ENCODE measurements at regions not wholly inside any gene's neighbourhood (a gene's known extent, or its start where the extent isn't known, plus 50 kb on each side); places are given as distances from the start of the nearest gene placed in this dataset.

DNA sequence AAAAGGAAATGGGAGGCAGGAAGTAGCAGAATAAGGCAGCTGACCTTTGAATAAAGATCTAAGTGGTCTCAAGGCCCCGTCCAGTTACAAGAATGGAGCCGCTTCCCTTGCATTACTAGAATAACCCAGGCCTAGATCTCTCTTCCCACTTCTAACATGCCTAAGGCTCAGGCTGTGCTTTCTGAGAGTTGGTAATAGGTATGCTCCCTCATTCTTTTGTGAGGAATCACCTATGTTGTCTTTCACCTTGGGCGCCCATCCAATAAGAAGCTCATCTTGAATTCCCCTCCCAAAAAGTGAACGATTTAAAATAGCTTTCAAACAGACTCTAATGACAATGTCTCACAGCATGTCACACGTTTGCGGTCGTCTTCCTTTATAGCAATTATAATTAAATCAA lies 101.2 kb downstream of the KCNJ2 start:
- DNase-seq (ENCODE audit: low read depth, low spot score) (no peak), FAIRE-seq (peak; percentile 13)
- Histone ChIP-seq H3K79me2 (ENCODE audit: control insufficient read depth, insufficient read depth, low read length) (no peaks in the 10 kb centered on the region), H3K9ac (ENCODE audit: control insufficient read depth, extremely low read depth, insufficient read depth, low read length) (no peak overlapping the region), H3K27ac (ENCODE audit: control insufficient read depth, insufficient read depth, low read length) (no peak overlapping the region), H3K4me2 (ENCODE audit: control insufficient read depth, extremely low read depth, insufficient read depth, low read depth, low read length) (no peak overlapping the region), H3K9me3 (ENCODE audit: control insufficient read depth, low read depth, low read length) (no peaks in the 10 kb centered on the region), H3K27me3 (ENCODE audit: control insufficient read depth, extremely low read depth, insufficient read depth, low read length) (no peaks in the 10 kb centered on the region), H4K20me1 (ENCODE audit: control insufficient read depth, extremely low read depth, insufficient read depth, low read length) (no peaks in the 10 kb centered on the region), H3K9me1 (ENCODE audit: control insufficient read depth, extremely low read depth, insufficient read depth, low read length) (no peaks in the 10 kb centered on the region), H2AFZ (ENCODE audit: control insufficient read depth, low read length) (no peak overlapping the region), H3K4me1 (ENCODE audit: control insufficient read depth, extremely low read depth, insufficient read depth, low read length) (peaks cover 3% of the 10 kb centered on the region), H3K36me3 (ENCODE audit: control insufficient read depth in 2 of 2, extremely low read depth in 1 of 2, insufficient read depth in 2 of 2, low read length in 2 of 2) (no peaks in the 10 kb centered on the region), H3K4me3 (ENCODE audit: control insufficient read depth in 2 of 3, extremely low read depth in 1 of 3, insufficient read depth in 2 of 3, low read depth in 1 of 3, low read length in 3 of 3) (no peak overlapping the region)
- dilution Hi-C loops (cut with MboI; ENCODE audit: extremely low pct_ligation_motif_present, low sequenced_read_pairs) = no loop called here
- TF ChIP-seq EZH2 (IDR thresholded peaks at IDR 0.05; ENCODE audit: low read length) = no peak
- TF ChIP-seq CTCF (optimal IDR thresholded peaks at IDR 0.05 in 1 of 3, IDR thresholded peaks at IDR 0.05 in 1 of 3, conservative IDR thresholded peaks at IDR 0.05 in 1 of 3; ENCODE audit: extremely low read depth in 1 of 3, insufficient read depth in 2 of 3, low read length in 3 of 3) = no peak

GRCh38 chr17:70271200-70271599 lies 101.9 kb downstream of the KCNJ2 start:
- dilution Hi-C loops (cut with MboI; ENCODE audit: extremely low pct_ligation_motif_present, low sequenced_read_pairs) = no loop called here
- FAIRE-seq = no peak

More at GRCh38 chr17:70271200-70271599, 101.9 kb downstream of the KCNJ2 start:
- no peak for TF ChIP-seq EZH2 (IDR thresholded peaks at IDR 0.05; ENCODE audit: low read length)
- no peak for TF ChIP-seq CTCF (optimal IDR thresholded peaks at IDR 0.05 in 1 of 3, IDR thresholded peaks at IDR 0.05 in 1 of 3, conservative IDR thresholded peaks at IDR 0.05 in 1 of 3; ENCODE audit: extremely low read depth in 1 of 3, insufficient read depth in 2 of 3, low read length in 3 of 3)
- Histone ChIP-seq H3K4me3 (ENCODE audit: control insufficient read depth in 2 of 3, extremely low read depth in 1 of 3, insufficient read depth in 2 of 3, low read depth in 1 of 3, low read length in 3 of 3) (no peak overlapping the region), H3K4me1 (ENCODE audit: control insufficient read depth, extremely low read depth, insufficient read depth, low read length) (peaks cover 3% of the 10 kb centered on the region), H3K9me3 (ENCODE audit: control insufficient read depth, low read depth, low read length) (no peaks in the 10 kb centered on the region), H3K9ac (ENCODE audit: control insufficient read depth, extremely low read depth, insufficient read depth, low read length) (no peak overlapping the region), H4K20me1 (ENCODE audit: control insufficient read depth, extremely low read depth, insufficient read depth, low read length) (no peaks in the 10 kb centered on the region), H3K4me2 (ENCODE audit: control insufficient read depth, extremely low read depth, insufficient read depth, low read depth, low read length) (no peak overlapping the region), H3K36me3 (ENCODE audit: control insufficient read depth in 2 of 2, extremely low read depth in 1 of 2, insufficient read depth in 2 of 2, low read length in 2 of 2) (no peaks in the 10 kb centered on the region), H3K9me1 (ENCODE audit: control insufficient read depth, extremely low read depth, insufficient read depth, low read length) (no peaks in the 10 kb centered on the region), H3K27ac (ENCODE audit: control insufficient read depth, insufficient read depth, low read length) (no peak overlapping the region), H3K27me3 (ENCODE audit: control insufficient read depth, extremely low read depth, insufficient read depth, low read length) (no peaks in the 10 kb centered on the region), H2AFZ (ENCODE audit: control insufficient read depth, low read length) (no peak overlapping the region), H3K79me2 (ENCODE audit: control insufficient read depth, insufficient read depth, low read length) (no peaks in the 10 kb centered on the region)
- no peak for DNase-seq (ENCODE audit: low read depth, low spot score)

Data from keratinocyte (primary cell).